Mesothelial cell of epicardium (in vitro differentiated cells): ENCODE measurements at regions not wholly inside any gene's neighbourhood (a gene's known extent, or its start where the extent isn't known, plus 50 kb on each side); places are given as distances from the start of the nearest gene placed in this dataset.

Experiments used
- DNase-seq, 2 experiments: peaks; one replicate each; pipeline ENCODE4 v3.0.0; 2021; ENCODE audit warnings: low spot score in 2 of 2; ENCODE audit not compliant: unreplicated experiment in 2 of 2
- H3K27ac Mint-ChIP-seq: 2 replicates; pipeline ENCODE4 v1.8.0; 2021; ENCODE audit warnings: mixed read lengths
- H3K27me3 Mint-ChIP-seq: 2 replicates; pipeline ENCODE4 v1.8.0; 2021; ENCODE audit warnings: low read depth, mixed read lengths
- H3K36me3 Mint-ChIP-seq: 2 replicates; pipeline ENCODE4 v1.8.0; 2021; ENCODE audit warnings: mixed read lengths
- H3K4me1 Mint-ChIP-seq: 2 replicates; pipeline ENCODE4 v1.8.0; 2021; ENCODE audit warnings: mixed read lengths
- H3K4me3 Mint-ChIP-seq: 2 replicates; pipeline ENCODE4 v1.8.0; 2021; ENCODE audit warnings: mild to moderate bottlenecking, moderate library complexity, mixed read lengths
- H3K9me3 Mint-ChIP-seq: 2 replicates; pipeline ENCODE4 v1.8.0; 2021; ENCODE audit warnings: mixed read lengths
- CTCF ChIP-seq: fragments of 200-600 bp; sonication (generic); IDR thresholded peaks from one replicate; pipeline ENCODE4 v1.5.0; 2021; ENCODE audit warnings: antibody characterized with exemption; ENCODE audit not compliant: unreplicated experiment

GRCh38 chr11:134008634-134009071 lies 51.9 kb upstream of the IGSF9B start:
- Mint-ChIP-seq H3K4me3 (no peak overlapping the region), H3K9me3 (no peaks in the 10 kb centered on the region), H3K4me1 (no peaks in the 10 kb centered on the region), H3K36me3 (no peaks in the 10 kb centered on the region), H3K27me3 (peaks cover 54% of the 10 kb centered on the region), H3K27ac (no peak overlapping the region)
- TF ChIP-seq CTCF: no peak
- DNase-seq: no peak

- H3K36me3 Mint-ChIP-seq: no peaks in the 10 kb centered on the region
- peaks cover 94% of the 10 kb centered on the region for H3K27me3 Mint-ChIP-seq
- no peak for DNase-seq
- H3K4me1 Mint-ChIP-seq: no peaks in the 10 kb centered on the region
- no peak overlapping the region for H3K27ac Mint-ChIP-seq
- TF ChIP-seq CTCF: no peak
- H3K4me3 Mint-ChIP-seq: no peak overlapping the region
- H3K9me3 Mint-ChIP-seq: no peaks in the 10 kb centered on the region
Measured at GRCh38 chr11:134013518-134013917, 55.4 kb upstream of the JAM3 start.

GRCh38 chr11:134014511-134014910 lies 54.4 kb upstream of the JAM3 start:
- DNase-seq: no peak
- Mint-ChIP-seq H3K27me3 (peaks cover 94% of the 10 kb centered on the region), H3K4me3 (no peak overlapping the region), H3K36me3 (no peaks in the 10 kb centered on the region), H3K9me3 (no peaks in the 10 kb centered on the region), H3K27ac (no peak overlapping the region), H3K4me1 (no peaks in the 10 kb centered on the region)
- no peak for TF ChIP-seq CTCF

GRCh38 chr11:134015556-134015955 lies 53.3 kb upstream of the JAM3 start:
- no peak for DNase-seq
- H3K36me3 Mint-ChIP-seq: no peaks in the 10 kb centered on the region
- TF ChIP-seq CTCF: no peak
- H3K27ac Mint-ChIP-seq: no peak overlapping the region
- peaks cover 95% of the 10 kb centered on the region for H3K27me3 Mint-ChIP-seq
- H3K9me3 Mint-ChIP-seq: no peaks in the 10 kb centered on the region
- no peak overlapping the region for H3K4me3 Mint-ChIP-seq
- H3K4me1 Mint-ChIP-seq: no peaks in the 10 kb centered on the region

GRCh38 chr11:134017511-134018430 lies 51.1 kb upstream of the JAM3 start:
- no peaks in the 10 kb centered on the region for H3K4me1 Mint-ChIP-seq
- H3K27ac Mint-ChIP-seq: no peak overlapping the region
- H3K27me3 Mint-ChIP-seq: peaks cover 92% of the 10 kb centered on the region

More at GRCh38 chr11:134017511-134018430, 51.1 kb upstream of the JAM3 start:
- DNase-seq: no peak
- no peaks in the 10 kb centered on the region for H3K36me3 Mint-ChIP-seq
- no peaks in the 10 kb centered on the region for H3K9me3 Mint-ChIP-seq
- H3K4me3 Mint-ChIP-seq: no peak overlapping the region
- no peak for TF ChIP-seq CTCF
